ENCODE measurements at regions not wholly inside any gene's neighbourhood (a gene's known extent, or its start where the extent isn't known, plus 50 kb on each side); places are given as distances from the start of the nearest gene placed in this dataset.

DNA sequence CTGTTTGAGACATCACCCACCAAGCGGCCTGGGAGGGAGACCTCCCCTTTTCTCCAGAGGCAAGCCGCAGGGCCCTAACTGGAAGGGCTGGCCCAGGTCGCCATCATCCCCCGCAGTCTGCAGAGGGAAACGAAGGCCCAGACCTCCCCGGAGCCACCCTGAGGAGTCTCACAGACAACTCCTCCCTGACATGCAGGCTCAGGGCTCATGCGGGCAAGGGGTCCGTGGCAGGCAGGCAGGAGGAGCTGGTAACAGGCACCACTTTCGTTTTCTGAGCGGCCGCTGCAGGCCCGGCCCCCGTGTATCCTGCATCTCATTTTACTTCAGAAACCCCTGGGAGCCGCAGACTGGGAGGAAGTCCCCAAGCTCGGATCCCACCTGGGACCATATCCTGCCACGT, 192.0 kb upstream of the PPP1R26 start:
- no peak for DNase-seq (ENCODE audit: low read depth in 2 of 3, low spot score in 2 of 3)

DNA sequence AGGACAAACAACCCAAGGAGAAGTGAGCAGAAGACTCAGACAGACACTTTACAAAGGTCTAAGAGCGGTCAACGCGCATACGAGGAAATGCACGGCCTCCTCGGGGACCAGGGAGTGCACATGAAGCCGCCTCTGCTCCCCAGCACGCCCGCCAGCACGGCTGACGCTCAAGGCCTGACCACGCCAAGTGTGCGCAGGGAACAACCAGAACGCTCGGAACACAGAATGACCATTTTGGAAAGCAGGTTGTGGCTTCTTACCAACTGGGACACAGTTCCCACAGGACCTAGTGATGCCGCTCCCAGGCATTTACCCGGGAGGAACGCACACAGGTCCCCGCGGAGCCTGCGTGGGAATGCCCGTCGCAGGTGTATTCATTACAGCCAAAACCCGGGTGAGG, 191.5 kb upstream of the PPP1R26 start:
- DNase-seq (ENCODE audit: low read depth in 2 of 3, low spot score in 2 of 3) = no peak

DNA sequence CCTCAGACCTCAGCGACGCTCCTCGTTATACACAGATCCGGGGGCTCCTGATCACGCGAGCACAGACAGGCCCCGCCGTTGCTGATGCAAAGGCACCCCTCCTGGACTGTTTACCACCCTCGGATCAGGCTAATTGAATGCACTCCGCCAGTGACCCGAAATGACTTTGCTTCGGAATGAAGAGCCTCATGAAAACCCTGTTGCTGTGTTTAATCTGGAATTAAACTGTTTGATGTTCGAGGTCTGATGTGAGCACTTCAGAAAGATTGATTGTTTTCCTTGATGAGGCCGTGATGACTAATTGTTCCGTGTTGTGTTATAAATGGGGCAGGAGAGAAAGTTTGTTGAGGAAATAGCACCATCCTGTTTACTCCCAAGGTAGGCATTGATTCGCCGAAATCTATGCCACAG, 190.5 kb upstream of the PPP1R26 start:
- no peak for DNase-seq (ENCODE audit: low read depth in 2 of 3, low spot score in 2 of 3)

DNA sequence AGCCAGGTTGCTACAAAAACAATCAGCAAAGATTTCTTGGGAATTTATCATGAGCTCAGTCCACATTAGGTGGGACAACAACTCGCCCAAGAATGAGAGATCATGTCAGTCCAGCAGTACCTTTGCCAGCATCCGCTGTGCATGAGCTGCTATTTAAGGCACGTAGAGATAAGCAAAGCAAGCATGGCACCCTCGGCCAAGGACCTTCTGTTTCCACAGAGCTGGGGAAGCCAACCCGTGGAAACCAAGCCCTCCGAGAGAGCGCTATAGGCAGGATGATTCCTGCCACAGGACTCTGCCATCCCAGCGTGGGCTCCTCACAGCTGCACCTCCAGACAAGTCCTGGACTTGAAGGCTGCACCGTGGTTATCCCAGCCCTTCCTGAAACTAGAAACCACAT, 189.5 kb upstream of the PPP1R26 start:
- DNase-seq (ENCODE audit: low read depth in 2 of 3, low spot score in 2 of 3) = no peak

DNA sequence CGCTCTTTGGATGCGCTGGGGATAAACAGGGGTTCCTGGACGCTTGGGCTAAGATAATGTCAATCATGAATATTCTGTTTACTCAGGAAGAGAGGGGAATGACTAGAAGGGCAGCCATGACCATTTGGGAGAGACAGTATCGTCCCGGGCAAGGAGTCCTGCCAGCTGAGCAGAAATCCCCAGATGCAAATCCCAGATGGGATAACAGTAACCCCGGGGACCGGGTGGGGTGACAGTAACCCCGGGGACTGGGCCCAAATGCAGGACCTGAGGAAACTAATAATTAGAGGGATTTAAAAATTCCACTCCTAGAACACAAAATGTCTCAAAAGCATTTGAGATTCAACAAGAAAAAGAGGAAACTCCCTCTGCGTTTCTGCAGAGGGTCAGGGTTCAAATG, 189.0 kb upstream of the PPP1R26 start:
- DNase-seq (ENCODE audit: low read depth in 2 of 3, low spot score in 2 of 3) = no peak

DNA sequence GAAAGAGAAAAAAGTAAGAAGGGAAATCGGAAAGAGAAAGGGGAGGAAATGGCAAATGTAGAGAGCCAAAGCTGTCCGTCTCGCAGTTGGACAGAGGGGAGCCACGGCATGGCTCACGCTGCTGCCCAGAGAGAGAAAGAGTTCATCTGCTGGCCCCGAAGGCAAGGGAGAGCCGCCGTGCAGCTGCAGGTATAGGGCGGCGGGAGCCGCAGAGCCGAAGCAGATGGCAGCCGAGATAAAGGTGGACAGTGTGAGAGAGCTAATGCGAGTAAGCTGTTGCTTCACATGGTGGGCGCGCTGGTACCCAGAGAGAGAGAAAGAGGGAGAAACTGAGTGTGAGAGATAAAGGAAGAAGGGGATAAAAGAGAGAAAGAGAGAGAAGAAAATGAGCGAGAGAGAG, 188.4 kb upstream of the PPP1R26 start:
- DNase-seq (ENCODE audit: low read depth in 2 of 3, low spot score in 2 of 3) = no peak

DNA sequence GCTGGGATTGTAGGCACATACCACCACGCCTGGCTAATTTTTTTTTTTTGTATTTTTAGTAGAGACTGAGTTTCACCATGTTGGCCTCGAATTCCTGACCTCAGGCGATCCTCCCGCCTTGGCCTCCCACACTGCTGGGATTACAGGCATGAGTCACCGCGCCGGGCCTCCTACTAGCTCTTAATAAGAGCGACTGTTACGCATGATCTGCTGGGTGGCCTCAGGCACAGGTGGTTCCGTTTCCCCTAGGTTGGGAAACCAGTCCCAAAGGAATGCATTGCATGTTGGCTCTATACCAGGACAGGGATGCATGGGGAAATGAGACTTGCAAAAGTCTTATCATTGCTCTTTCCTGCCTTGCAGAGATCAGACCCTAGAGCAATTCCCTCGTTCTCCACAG, 184.7 kb upstream of the PPP1R26 start:
- DNase-seq (ENCODE audit: low read depth in 2 of 3, low spot score in 2 of 3) = no peak

DNA sequence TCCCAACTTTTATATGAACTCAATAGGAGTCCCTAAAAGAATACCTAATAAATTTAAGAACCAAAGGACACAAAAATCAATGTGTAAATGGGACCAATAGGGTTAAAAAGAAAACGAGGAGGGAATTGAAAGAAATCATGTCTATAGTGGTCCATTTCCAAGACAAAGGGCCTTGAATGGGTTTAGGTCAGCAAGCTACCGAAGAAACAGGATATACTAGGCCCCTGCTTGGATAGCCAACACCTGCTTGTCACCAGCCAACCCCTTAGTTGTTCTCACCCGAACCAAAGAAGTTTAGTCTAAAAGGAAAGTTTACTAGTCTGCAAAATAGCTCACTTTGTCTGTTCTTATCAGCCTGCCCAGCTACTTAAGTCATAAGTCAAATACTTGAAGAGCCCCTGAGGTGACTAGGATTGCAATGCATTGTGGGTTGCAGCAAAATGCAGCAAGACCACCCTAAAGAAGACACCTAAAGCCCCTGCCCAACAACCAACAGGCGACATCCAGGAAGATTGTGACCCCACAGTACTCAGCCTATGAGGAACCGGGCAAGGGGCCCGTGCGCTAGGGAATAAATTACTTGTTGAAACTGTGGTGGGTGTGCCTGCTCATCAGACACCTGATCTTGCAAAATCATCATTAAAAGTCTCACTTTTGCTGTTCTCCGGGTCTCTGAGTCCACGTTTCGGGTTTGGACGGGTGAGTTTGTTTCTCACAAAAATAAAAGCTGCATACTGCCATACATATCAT, 183.9 kb upstream of the PPP1R26 start:
- no peak for DNase-seq (ENCODE audit: low read depth in 2 of 3, low spot score in 2 of 3)

DNA sequence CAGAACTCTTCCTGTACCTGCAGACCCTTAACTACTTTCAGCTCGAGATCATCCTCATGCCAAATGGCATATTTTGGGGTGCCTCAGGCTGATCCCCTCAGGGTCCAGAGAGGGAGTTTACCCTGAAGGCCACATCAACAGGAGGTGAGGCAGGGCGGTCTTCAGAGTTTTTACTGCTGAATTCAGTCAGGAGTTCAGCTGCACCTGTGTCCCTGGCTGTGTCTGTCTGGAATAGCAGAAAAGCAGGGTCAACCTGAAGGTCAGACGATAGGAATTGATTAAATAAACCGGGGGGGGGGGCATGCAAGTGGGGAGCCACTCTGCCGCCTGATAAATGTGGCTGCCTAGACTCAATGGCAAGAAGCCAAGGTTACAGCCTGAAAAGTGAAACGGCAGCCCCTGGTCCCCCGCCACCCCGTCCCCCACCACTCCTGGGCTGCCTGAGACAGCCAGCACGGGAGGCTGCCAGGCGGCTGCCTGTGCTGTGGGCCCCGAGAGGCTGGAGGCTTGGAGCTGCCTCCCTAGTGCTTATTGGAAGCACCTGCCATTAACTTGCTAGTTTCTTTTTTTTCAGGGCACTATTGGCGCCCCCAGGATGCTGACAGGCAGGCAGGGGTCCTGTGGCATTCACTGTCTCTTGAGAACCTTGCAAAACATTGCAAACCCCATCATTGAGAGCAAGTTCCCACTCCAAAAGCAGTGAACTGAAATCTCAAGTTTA, 182.7 kb upstream of the PPP1R26 start:
- no peak for DNase-seq (ENCODE audit: low read depth in 2 of 3, low spot score in 2 of 3)

DNA sequence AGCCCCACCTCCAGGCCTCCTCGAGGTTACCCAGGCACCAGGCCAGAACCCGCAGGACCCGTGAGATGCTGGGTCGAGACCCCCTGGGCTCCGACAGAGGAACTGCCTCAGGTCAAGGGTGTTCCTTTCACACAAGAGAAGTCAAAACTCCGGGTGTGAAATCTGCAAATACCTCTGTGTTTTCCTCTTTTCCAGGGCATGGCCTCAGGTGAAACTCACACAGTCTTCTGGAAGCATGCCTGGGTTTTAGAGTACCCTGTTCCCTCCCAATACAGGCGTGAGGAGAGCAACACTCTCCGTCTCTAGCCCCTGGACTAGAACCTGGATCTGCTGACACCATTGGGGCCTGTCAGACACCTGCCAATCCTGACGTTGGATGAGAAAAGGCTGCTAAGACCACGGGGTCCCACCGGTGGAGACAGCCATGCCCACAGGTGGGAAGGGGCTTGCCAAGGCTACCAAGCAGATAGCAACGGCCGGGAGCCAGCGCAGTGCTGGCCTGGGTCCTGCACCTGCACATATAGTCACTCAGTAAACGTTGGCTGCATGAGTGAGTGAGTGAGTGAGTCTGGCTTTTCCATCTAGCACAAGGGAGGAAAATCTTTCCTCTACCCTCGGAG, 182.0 kb upstream of the PPP1R26 start:
- no peak for DNase-seq (ENCODE audit: low read depth in 2 of 3, low spot score in 2 of 3)

DNA sequence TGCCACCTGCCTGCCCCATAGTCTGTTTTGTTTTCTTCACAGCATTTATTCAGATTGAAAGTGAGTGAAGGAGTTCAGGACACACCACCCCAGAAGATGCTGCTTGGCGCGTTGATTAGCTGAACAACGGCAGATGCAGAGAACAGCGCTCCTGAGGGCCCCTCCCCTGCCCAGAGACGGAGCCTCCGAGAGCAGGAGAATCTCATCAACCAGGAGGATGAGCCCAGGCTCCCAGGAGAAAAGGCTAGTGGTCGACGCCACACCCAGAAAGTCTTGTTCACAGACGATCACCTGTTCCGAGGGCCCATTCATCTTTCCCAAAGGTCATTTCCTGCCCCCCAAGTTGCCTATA, 180.4 kb upstream of the PPP1R26 start:
- no peak for DNase-seq (ENCODE audit: low read depth in 2 of 3, low spot score in 2 of 3)

DNA sequence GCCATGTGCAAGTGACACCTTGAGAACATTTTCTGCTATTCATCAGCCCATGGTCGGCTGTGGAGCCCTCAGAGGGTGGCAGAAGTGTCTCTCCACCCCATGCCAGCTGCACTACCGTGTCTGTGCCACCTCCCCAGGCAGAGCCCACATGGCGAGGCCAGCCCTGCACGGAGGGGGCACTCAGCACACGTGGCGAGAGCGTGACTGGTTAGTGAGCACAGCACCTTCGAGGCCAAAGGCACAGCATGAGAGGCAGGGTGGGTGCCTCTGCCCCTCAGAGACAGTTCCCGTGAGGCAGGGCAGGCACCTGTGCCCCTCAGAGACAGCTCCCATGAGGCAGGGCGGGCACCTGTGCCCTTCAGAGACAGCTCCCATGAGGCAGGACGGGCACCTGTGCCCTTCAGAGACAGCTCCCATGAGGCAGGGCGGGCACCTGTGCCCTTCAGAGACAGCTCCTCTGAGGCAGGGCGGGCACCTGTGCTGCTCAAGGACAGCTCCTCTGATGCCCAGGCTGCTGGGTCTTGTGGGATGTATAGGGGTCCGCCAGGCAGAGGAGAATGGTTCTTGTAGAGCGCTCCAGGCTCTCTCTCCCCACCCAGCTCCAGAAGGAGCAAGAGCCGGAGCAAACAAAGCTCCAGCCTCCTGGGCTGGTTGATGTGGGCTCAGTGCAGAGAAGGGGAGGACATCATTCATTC, 179.8 kb upstream of the PPP1R26 start:
- no peak for DNase-seq (ENCODE audit: low read depth in 2 of 3, low spot score in 2 of 3)

DNA sequence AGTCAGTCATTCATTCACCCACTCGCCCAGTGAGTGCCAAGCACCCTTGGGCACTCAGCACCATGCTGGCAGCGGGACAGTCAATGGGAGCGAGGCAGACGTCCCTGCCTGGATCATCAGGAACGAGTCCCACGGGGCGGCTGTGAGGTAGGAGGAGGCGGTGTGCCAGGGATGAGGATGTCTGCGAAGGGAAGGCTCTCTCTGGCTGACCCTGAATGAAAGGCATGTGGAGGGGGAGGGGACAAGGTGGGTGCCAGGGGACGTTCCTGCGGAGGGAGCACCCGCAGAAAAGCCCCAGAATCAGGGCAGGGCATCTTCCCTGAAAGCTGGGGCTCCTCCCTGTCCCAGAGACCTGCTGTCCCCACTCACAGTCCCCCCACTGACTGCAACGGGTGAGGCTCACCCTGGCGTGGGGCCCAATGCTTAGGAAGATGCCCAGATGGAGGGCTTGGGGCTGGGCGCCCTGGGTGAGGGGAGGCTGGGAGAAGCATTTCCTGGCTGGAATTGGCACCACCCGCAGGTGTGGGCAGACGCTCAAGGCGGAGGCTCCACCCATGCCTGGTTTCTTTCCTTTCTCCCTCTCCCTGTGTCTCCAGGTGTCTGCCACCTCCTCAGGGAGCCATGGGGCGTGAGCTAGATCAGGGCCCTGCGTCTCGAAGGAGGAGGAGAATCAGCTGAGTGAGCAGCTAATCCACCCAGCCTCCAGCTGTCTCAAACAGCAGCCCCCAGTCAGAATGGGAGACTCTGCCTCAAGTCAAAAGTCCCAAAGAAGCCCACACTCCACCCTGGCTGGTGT, 179.0 kb upstream of the PPP1R26 start:
- DNase-seq (ENCODE audit: low read depth in 2 of 3, low spot score in 2 of 3) = no peak

DNA sequence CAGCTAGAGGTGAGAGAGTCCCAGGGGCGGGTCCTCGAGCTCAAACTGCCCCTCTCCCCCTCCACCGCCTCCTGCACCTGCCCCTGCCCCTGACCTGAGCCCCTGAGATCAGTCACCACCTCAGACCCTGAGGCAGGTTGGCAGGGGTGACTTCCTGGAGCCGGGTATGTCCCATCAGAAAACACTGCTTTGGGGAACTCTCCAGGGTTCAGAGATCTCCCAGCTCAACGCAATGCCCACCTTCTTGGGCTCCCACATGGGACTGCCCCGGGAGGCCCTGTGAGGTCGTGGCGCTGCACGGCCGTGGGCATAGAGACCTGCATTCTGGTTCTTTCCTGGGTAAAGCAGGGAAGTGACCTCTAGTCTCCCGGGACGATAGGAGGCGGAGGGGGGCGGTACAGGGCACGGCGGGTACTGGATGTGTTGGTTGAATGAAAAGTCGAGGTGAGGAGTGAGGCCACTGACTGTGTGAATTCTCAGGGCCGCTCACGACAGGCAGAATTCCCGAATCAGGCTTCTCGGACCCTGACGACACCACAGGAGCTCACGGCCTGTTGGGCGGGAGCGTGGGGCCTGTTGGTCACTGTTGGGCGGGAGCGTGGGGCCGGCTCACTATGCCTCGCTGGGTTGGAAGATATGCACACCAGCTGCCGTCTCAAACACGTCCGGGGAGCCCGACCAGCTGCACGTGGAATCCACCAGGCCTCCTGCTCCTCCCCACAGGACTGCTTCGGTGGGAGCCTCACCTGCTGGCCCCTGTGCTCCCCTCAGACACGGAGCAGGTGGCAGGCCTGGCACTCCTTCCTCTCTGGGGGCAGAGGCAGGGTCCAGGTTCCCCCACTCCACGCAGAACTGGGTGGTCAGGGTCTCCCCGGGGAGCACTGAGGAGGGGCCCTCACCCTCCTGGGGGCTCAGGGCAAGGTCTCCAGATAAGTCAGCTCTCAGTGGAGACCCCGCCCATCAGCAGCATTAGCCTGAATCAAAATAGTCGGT, 178.0 kb upstream of the PPP1R26 start:
- DNase-seq (ENCODE audit: low read depth in 2 of 3, low spot score in 2 of 3) = no peak

DNA sequence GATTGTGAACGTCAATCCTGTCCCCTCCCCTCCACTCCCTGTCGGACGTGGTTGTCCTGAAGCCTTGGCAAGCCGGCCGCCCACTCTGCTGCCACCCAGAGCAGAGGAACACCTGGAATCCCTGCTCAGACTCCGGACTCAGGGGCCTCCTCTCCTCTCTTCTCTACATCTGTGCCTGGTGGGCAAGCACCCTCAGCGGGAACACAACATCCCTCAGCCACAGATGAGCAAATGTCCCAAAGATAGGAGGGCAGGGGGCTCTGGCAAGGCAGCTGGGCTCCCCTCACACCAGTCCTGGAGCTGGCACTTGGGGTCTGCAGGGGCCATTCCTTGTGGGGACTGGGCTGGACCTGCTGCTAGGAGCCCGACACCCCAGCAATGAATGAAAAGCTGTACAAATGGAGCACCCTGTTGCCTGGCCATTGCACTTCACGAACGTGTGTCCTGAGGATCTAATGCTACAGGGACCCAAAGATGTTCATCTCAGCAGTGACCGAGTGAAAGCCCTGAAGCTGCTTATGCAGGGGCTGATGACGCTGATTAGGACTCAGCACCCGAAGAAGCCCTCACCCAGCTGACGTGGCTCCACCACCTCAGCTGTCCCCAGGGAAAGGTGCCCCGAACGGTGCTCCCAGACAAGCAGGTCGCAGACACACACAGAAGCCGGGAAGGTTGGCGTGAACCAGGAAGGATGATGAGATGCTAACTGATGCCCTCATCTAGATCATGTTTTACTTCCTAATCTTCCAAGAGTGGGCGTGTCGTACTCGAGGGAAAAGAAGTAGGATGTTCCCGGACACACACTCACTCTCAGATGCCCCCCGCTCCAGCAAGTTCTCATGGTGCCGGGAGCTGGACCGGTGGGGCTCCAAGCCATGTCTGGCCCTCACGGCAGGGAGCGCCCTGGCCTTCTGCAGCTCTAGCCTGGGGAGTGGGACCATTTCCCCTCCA, 177.0 kb upstream of the PPP1R26 start:
- no peak for DNase-seq (ENCODE audit: low read depth in 2 of 3, low spot score in 2 of 3)

DNA sequence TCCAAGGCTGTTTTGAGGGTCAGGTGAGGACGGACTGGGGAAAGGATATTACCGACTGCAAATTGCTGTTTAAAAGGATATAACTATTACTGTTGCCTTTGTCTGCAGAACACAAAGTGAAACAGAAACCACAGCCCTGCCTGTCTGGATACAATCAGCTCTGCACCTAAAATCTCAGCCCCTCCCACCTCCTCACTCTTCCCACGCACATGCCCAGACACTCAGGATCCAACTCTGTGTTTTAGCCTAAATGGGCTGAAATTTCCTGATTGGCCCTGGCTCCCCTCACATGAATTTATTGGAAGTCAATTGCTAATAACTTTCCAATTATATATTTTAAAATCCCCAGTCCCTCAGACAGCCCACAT, 176.3 kb upstream of the PPP1R26 start:
- no peak for DNase-seq (ENCODE audit: low read depth in 2 of 3, low spot score in 2 of 3)

DNA sequence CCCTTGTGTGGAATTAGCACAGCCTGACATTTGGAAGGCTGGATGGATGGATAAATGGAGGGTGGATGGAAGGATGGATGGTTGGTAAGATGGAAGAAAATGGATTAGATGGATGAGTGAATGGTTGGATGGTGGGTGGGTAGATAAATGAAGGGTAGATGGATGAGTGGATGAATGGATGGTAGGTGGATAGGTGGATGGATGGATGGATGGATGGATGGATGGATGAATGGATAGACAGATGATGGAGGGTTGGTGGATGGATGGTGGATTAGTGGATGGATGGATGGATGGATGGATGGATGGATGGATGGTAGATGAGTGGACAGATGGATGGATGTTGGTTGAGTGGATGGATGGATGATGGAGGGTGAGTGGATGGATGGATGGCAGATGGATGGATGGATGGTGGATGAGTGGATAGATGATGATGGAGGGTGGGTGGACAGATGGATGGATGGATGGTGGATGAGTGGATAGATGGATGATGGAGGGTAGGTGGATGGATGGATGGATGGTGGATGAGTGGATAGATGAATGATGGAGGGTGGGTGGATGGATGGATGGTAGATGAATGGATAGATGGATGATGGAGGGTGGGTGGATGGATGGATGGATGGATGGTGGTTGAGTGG, 175.6 kb upstream of the PPP1R26 start:
- no peak for DNase-seq (ENCODE audit: low read depth in 2 of 3, low spot score in 2 of 3)

DNA sequence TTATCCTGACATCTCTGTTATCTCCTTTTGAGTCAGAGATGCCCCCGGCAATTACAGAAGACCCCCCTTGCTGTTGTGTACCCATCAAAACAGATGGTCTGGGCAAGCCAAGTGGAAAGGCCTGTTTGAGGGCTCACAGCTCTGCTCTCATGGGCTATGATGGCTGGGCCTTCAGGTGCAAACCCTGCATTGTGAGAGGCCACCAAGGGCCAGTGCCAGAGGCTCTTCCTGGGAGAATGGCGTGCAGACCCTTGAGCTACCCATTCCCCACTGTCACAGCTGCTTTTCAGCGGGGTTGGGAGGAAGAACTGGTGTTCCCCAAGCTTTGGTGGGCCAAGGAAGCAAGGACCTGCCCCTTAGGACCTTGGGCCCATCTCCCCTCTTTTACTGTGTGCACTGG, 174.7 kb upstream of the PPP1R26 start:
- no peak for DNase-seq (ENCODE audit: low read depth in 2 of 3, low spot score in 2 of 3)
